ENCODE measurements at regions not wholly inside any gene's neighbourhood (a gene's known extent, or its start where the extent isn't known, plus 50 kb on each side); places are given as distances from the start of the nearest gene placed in this dataset.

DNA sequence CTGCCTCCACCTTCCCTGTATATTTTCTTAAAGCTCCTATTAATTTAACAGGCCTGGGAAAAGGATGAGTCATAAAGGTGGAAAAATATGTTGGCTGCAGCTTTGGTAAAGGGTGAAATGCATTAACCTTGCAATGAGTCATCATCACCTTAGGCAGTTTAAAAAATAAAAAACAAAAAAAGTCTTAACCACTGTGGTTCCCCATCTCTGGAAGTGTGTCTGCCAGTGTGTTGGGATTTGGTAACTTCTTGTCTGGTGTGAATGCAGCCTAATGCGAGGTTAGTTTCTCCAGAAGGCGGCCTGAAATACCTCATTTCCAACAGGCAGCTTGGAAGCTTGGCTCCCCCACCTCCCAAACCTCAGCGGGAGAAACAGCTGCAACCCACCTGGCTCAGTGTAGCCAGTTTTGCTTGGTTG is 265.3 kb upstream of the GAS1 start:
- H3K4me3 ChIP-seq (ENCODE audit: low read depth, low read length): no peak overlapping the region
- TF ChIP-seq, protein P1, sequence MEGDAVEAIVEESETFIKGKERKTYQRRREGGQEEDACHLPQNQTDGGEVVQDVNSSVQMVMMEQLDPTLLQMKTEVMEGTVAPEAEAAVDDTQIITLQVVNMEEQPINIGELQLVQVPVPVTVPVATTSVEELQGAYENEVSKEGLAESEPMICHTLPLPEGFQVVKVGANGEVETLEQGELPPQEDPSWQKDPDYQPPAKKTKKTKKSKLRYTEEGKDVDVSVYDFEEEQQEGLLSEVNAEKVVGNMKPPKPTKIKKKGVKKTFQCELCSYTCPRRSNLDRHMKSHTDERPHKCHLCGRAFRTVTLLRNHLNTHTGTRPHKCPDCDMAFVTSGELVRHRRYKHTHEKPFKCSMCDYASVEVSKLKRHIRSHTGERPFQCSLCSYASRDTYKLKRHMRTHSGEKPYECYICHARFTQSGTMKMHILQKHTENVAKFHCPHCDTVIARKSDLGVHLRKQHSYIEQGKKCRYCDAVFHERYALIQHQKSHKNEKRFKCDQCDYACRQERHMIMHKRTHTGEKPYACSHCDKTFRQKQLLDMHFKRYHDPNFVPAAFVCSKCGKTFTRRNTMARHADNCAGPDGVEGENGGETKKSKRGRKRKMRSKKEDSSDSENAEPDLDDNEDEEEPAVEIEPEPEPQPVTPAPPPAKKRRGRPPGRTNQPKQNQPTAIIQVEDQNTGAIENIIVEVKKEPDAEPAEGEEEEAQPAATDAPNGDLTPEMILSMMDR (conservative IDR thresholded peaks at IDR 0.05; ENCODE audit: low read depth, low read length): no peak
- peak; percentile 52 for DNase-seq (ENCODE audit: low read depth)

DNA sequence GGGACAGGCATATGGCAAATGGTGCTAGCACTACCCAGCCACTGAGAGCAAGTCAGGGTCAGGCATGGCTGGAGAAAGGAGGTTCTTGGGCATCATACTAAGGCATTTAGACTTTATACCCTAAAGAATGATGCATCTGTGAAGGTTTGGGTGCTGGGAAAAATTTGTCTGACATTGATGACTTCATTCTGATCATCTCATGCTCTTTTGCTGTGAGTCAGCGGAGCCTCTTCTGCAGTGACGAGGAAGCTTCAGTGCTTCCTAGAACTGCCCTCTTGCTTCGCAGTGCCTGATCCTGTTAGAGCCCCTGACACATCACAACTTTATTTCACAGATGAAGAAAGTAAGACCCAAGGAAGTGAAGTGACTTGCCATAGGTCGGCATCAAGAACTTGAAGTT is 266.6 kb upstream of the GAS1 start:
- peak; percentile 57 for DNase-seq (ENCODE audit: low read depth)
- H3K4me3 ChIP-seq (ENCODE audit: low read depth, low read length): no peak overlapping the region
- TF ChIP-seq, protein P1 (conservative IDR thresholded peaks at IDR 0.05; ENCODE audit: low read depth, low read length): no peak

DNA sequence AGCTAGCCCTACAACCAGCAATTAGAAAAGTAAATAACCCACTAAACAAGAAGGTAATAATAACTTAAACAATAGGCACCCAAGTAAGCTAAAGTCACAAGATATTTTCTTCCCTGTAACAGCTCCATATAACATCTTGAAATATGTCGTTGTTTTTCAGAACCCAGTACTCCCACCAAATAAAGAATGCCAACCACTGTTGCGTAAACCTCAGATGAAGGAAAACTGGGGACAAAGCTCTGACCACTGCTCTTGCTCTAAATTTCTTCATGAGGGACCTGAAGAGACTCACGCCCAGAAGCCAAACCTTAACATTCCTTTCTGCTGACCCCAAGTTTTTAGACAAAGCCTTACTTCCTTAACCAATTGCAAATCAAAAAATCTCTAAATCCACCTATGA is 267.7 kb upstream of the GAS1 start:
- H3K4me3 ChIP-seq (ENCODE audit: low read depth, low read length): no peak overlapping the region
- TF ChIP-seq, protein P1 (conservative IDR thresholded peaks at IDR 0.05; ENCODE audit: low read depth, low read length): no peak
- DNase-seq (ENCODE audit: low read depth): no peak

GRCh38 chr9:87216036-87216435 is 268.7 kb upstream of the GAS1 start:
- no peak overlapping the region for H3K4me3 ChIP-seq (ENCODE audit: low read depth, low read length)
- no peak for DNase-seq (ENCODE audit: low read depth)
- TF ChIP-seq, protein P1 (conservative IDR thresholded peaks at IDR 0.05; ENCODE audit: low read depth, low read length): no peak

- TF ChIP-seq, protein P1 (conservative IDR thresholded peaks at IDR 0.05; ENCODE audit: low read depth, low read length): no peak
- no peak overlapping the region for H3K4me3 ChIP-seq (ENCODE audit: low read depth, low read length)
- DNase-seq (ENCODE audit: low read depth): no peak
Measured at GRCh38 chr9:87216897-87217455, 269.7 kb upstream of the GAS1 start.

- H3K4me3 ChIP-seq (ENCODE audit: low read depth, low read length): no peak overlapping the region
- peak; percentile 62 for DNase-seq (ENCODE audit: low read depth)
Measured at GRCh38 chr9:87223392-87224246, 274.0 kb upstream of the DAPK1 start.

More at GRCh38 chr9:87223392-87224246, 274.0 kb upstream of the DAPK1 start:
- TF ChIP-seq, protein P1 (conservative IDR thresholded peaks at IDR 0.05; ENCODE audit: low read depth, low read length): peak; percentile 13

Data from choroid plexus epithelial cell (primary cell).